Astrocyte (in vitro differentiated cells and primary cell): ENCODE measurements at regions not wholly inside any gene's neighbourhood (a gene's known extent, or its start where the extent isn't known, plus 50 kb on each side); places are given as distances from the start of the nearest gene placed in this dataset.

Source experiments
- EZH2 ChIP-seq: IDR thresholded peaks from 2 replicates; pipeline ENCODE4 v1.6.1; 2012; ENCODE audit warnings: mild to moderate bottlenecking, low read length, inconsistent platforms; ENCODE audit not compliant: insufficient read depth
- TF ChIP-seq, protein P1 (sequence below): IDR thresholded peaks from 2 replicates; pipeline ENCODE4 v1.5.1; 2011; ENCODE audit warnings: low read depth, mild to moderate bottlenecking, inconsistent platforms, low read length, moderate library complexity; ENCODE audit not compliant: insufficient read depth

GRCh38 chr12:113548467-113548866, 76.8 kb upstream of the LHX5 start:
- TF ChIP-seq, protein P1, sequence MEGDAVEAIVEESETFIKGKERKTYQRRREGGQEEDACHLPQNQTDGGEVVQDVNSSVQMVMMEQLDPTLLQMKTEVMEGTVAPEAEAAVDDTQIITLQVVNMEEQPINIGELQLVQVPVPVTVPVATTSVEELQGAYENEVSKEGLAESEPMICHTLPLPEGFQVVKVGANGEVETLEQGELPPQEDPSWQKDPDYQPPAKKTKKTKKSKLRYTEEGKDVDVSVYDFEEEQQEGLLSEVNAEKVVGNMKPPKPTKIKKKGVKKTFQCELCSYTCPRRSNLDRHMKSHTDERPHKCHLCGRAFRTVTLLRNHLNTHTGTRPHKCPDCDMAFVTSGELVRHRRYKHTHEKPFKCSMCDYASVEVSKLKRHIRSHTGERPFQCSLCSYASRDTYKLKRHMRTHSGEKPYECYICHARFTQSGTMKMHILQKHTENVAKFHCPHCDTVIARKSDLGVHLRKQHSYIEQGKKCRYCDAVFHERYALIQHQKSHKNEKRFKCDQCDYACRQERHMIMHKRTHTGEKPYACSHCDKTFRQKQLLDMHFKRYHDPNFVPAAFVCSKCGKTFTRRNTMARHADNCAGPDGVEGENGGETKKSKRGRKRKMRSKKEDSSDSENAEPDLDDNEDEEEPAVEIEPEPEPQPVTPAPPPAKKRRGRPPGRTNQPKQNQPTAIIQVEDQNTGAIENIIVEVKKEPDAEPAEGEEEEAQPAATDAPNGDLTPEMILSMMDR, result no peak
- no peak for TF ChIP-seq EZH2
